ENCODE measurements at regions not wholly inside any gene's neighbourhood (a gene's known extent, or its start where the extent isn't known, plus 50 kb on each side); places are given as distances from the start of the nearest gene placed in this dataset.
"Not testable (repeated sequence)": the region's sequence is repeated elsewhere in the genome, so short reads cannot be mapped to it uniquely, and the experiment has no call there.

DNA sequence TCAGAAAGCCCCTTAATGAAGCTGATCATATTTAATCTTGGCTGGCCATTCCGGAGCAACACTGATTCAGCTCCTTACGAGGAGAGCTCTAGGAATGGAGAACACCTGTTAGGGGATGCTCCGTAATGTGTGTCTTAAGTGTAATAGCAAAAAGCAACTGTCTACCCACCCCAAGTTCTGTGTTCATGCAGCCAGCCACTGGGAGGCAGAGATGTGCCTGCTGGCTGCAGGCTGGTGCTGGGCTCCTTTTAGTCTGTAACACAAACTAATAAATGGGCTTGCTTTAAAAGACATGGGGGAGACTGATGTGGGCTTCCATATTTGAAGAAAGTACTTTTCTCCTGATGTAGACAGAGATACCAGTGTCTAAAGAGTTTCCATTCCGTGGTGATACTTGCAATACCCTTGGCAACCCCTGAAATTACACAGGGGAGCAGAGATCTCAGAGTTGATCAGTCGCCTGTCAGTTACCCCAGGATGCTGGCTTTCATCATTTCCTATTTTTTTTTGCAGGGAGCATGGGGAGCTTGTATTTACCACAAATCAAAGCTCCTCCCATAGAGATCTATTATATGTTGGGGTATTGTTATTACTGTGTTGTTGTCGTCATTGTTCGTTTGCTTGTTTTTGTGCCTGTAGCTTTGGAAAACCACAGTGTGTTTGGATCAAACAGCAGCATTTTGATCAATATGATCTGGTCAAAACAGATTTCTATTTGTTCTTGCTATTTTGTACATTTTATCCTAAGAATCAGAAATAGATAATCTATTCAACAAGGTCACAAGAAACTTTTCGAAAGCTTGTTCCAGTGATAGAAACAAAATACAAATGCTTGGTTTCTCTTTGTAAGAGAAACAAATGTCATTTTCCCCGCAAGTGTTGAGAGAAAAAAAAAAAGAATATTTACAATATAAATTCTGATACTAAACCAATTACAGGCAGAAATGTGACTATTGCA lies 65.8 kb downstream of the MTX3 start:
- no peak for DNase-seq

DNA sequence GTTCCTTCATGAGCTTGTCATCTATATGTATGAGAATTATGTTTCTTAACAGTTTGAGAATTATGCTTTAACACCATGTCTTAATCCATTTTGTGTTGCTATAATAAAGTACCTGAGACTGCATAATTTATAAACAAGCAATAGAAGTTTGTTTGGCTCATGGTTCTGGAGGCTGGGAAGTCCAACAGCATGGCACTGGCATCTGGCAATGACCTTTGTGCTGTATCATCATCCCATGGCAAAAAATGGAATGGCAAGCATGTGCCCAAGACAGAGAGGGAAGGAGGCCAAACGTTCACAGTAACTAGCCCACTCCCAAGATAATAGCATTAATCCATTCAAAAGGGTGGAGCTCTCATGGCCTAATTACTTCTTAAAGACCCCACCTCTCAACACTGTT lies 67.6 kb downstream of the MTX3 start:
- DNase-seq: no peak

DNA sequence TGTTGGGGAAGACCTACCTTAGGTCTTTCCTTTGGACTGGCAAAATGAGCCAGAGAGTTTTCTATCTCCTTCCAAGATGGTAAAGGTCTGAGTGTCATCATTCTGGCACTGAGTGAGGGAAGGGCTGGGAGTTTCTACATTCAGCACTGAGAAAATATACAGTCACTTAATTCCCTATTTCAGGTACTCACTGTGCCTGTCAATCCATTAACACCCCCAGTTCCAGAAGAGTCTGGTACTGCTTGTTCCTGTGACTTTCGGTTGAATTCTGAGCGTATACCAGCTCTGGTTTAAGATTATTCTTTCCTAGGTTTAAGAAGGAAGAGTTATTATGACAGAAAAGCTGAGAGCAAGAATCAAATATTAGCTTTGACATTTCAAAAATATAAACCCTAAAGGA lies 68.4 kb downstream of the MTX3 start:
- no peak for DNase-seq

DNA sequence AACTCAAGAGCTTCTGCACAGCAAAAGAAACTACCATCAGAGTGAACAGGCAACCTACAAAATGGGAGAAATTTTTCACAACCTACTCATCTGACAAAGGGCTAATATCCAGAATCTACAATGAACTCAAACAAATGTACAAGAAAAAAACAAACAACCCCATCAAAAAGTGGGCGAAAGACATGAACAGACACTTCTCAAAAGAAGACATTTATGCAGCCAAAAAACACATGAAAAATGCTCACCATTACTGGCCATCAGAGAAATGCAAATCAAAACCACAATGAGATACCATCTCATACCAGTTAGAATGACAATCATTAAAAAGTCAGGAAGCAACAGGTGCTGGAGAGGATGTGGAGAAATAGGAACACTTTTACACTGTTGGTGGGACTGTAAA lies 83.6 kb downstream of the MTX3 start:
- not testable (repeated sequence) for DNase-seq

DNA sequence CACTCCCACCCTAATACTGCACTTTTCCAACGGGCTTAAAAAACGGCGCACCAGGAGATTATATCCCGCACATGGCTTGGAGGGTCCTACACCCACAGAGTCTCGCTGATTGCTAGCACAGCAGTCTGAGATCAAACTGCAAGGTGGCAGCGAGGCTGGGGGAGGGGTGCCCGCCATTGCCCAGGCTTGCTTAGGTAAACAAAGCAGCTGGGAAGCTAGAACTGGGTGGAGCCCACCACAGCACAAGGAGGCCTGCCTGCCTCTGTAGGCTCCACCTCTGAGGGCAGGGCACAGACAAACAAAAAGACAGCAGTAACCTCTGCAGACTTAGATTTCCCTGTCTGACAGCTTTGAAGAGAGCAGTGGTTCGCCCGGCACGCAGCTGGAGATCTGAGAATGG lies 88.5 kb downstream of the MTX3 start:
- DNase-seq: not testable (repeated sequence)

DNA sequence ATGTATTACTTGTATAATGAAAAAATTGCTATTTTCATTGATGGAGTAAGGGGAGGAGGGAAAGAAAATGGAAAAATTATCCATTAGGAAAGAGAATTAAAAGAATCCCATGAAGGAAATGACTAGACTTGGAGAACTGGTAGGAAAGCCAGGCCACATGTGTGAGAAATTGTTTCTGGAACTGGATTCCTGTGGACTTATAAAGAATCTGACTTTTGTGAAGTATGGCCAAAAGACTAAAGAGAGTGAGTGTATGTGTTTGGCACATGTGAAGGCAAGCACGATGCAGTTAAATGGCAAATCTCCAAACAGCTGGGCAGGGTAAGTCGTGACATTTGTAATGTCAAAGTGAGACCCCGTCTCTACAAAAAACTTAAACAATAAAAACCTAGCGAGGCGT lies 89.4 kb downstream of the MTX3 start:
- no peak for DNase-seq

DNA sequence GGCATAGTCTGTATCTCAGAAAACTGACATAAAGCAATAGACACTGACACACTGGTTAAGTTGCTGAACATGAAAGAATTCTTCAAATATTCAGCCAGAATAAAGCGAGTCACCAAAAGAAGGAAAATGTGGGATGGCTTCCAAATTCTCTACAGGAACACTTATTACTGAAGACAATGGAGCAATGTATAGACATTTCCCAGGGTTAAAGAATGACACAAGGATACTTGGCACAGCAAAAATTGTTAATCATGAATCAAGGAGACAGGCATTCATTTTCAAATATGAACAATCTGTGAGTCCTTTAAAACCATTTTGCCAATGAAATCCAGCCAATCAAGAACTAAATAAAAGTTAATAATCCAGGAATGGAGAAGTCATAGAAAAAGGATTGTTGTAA lies 92.5 kb downstream of the MTX3 start:
- no peak for DNase-seq

DNA sequence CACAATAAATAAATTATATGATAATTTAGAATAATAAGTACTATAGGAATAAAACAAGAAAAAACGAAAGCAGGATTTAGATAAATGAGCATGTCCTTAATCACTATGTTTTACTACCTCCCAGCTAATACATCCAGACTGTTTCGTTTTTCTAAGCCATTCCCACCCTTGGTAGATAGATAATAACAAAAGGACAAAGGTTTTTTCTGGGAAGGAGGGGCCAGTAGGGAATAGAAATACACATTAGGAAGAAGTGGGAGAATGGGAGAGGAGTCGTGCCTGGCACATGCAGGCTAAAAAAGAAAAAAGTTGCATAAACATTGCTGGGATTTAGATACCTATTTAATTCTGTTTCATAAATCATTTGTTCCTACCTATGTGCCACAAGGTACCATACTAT lies 97.1 kb downstream of the MTX3 start:
- no peak for DNase-seq

DNA sequence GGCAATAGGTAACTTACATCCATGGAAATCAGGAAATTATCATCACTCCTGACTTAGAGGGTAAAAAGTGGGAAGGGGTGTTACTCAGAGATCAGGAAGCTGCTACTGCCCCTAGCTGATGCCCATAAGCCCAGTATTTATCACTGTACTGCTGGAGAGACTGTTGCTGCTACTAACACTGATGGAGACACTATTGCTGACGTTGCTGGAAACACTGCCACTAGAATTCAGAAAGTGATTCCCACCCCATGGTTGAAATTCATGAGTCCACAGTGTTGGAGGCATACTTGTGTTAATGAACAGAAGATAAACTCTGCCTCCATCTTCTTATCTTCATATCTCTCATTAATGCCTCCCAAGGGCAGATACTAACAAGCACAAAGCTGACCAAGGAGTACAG lies 97.6 kb downstream of the MTX3 start:
- DNase-seq: no peak

DNA sequence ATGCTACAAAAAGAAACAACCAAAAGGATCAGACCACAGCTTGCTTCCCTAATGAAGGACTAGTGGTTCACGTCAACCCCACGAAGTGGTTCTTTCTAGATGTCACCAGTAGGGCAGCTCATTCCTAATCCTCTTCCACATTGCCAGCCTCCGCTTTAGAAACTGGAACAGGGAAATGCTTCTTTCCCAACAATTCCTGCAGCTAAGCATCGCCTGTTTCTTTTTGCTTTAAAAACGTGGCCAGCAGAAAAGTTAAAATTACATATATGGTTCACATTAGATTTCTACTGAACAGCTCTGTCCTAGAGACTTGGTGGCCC lies 100.2 kb downstream of the MTX3 start:
- no peak for DNase-seq

DNA sequence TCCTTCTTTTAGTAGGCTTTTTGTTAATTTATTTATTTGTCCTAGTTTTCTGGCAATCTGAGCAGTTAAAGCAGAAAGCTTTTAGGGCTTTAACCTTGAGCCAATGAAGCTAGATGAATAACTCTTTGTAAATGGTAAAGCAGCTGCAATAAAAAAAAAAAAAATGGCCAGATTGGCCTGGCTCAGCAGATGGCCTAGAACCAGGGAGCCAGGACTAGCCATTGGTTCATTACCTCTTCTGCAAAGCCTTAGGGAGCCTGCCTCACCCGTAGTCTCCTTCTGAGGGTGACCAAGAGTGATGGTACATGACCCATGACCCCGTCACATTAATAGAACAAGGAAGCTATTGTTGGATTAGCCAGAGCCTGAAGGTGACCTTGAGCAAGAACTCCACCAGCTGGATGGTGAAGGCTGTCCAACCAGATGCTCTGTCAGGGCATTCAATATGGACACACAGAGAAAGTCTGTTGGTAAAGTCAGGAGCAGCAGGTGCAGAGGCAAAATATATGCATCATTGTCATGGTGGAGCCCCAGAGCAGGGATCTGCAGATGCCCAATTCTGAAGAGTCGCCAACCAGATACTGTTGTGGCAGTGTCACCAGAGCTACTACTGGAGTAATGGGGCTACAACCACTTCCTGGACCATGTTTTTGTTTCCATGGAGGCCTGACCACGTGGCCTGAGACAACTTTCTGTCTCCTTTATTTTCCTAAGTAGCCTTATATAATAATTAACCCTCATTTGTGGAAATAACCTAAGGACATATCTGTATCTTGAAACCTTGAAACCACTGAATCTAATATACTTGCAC lies 100.7 kb downstream of the MTX3 start:
- DNase-seq: no peak

DNA sequence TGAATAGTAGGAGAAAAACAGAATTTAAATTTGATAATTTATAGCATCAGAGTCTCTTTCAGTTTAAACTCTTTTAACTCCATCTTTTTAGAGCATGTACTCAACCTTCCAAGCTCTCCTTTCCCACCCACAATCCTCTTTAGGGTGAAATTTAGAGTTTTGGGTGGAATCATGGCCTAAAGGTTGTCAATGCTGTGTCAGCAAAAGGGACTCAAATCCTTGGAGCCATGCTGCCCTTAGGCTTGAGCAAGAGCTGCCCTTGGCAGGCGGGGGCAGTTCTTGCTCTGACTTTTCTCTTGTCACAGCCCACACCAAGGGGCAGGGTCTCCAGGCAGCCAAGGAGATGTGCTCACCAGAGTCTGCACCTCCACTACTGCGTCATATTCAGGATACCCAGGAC lies 102.4 kb downstream of the MTX3 start:
- DNase-seq: no peak

DNA sequence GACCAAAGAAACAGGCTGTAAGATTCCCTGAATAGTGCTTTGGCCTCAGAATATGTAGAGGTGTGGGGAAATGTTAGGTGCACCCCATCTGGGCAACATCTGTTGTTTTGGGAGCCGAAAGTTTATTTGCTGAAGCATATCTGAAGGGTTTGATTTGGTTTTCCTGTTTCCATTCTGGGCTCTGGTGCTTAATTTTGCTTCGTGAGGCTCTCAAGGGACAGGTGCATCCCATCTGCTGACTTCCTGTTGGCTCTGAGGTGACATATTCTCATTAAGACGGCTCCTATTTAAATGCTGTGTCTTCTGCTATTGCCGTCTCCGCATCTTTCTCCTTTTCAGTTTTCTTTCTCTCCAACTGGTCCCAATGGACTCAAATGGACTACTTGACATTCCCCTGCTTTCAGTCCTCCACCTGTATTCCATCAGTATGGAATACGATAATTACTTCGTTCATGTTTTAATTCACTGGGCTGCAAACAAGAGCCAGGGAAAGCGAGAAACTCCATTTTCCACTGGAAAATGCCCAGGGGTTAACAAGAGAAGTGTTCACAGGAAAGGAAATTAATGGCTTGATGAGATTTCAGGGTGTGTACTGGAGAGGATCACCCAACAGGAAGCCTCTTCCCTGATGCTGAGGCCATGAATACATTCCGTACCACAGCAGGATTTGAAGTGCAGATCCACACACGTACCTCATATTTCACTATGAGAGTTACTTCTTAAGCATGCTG lies 104.0 kb downstream of the MTX3 start:
- no peak for DNase-seq

DNA sequence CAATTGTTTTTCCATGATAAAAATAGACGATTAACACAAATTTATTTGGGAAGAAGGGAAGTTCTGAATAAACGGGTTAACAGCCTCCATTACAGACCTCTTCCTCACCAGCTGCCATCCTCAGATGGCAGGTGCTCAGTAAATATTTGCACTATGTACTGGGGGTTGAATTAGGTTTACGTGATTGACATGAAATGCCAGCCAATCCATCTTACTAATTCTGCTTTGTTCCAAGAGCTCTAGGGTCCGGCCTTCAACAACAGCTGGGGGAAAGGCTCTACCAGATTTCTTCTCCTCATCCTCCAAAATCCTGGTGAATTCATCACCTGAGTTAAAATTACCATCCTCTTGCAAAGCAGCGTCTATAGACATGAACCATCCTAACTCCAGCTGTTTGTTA lies 104.6 kb downstream of the MTX3 start:
- no peak for DNase-seq

DNA sequence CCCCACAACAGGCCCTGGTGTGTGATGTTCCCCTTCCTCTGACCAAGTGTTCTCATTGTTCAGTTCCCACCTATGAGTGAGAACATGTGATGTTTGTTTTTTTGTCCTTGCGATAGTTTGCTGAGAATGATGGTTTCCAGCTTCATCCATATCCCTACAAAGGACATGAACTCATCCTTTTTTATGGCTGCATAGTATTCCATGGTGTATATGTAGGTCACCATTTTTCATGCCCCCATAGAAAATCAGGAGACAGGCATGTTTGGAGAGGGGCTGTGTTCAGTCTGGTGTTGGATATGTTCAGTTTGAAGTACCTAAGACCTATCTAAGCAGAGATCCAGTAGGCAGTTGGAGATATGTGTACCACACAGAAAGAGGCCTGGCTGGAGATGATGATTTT lies 111.2 kb downstream of the MTX3 start:
- not testable (repeated sequence) for DNase-seq

DNA sequence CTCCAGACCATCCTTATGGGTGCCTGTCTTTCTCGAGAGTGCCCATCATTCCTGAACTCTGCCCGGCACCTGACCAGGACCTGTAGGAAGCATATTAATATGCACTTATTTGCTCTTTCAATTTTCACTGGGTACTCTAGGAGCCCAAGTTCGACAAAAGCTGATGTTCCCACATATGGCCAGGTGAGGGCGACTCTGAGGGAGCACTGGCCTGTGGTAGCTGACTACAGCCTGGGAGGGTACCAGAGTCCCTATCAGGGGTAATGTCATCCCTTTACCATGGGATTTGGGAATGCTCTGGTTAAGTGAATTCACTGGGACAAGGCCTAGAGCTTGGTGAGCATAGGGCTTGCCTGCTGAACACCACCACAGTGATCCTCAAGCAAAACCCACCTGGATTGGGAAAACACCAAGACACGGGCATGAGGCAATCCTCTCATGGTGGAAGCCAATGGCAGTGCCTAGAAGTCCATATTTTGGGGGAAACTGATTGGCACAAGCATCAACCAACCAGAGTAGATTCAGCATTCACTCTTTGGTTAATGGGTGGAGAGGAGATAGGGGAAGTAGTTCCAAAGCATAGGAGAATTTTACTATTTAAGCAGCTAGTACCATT lies 112.2 kb downstream of the MTX3 start:
- peak; percentile 62 for DNase-seq

DNA sequence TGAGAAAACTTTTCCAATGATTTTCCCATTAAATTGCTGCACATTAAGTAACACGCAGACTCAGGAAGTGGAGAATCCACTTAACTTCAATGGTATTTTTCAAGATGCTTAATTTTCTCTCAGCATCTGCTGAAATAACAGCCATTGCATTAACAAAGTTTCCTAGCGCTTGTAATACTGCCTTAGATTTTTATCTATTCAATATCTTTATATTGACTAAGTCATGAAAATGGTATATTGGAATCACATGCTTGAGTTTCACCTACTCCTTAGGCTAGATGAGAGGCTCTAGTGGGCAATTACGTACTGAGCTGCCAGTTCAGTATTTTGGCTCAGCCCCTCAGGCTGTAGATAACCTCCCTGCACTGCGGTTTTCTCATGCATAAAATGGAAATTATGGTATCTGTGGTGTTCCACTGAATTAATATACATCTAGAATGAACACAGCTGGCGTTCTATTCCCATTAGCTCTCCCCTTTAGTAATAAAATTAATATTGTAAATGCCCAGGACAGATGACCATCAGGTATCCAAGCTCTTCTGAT lies 112.9 kb downstream of the MTX3 start:
- no peak for DNase-seq

DNA sequence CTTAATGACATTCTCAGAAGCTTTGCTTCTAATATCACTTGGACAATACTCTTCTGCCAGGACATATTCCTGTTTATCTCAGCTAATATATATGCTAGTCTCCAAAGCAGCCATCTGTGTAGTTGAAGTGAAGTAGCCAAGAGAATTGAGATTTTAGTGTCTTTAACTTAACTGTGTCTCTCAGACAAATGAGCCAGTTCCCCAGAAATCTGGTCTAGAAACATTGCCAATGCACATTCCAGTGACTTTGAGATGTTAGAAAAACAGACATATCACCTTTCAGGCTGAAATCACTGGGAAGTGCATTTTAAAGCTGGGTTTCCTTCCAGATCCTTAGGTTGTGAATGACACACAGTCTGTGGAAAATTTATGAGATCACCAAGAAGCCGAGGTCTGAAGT lies 114.6 kb downstream of the MTX3 start:
- no peak for DNase-seq

DNA sequence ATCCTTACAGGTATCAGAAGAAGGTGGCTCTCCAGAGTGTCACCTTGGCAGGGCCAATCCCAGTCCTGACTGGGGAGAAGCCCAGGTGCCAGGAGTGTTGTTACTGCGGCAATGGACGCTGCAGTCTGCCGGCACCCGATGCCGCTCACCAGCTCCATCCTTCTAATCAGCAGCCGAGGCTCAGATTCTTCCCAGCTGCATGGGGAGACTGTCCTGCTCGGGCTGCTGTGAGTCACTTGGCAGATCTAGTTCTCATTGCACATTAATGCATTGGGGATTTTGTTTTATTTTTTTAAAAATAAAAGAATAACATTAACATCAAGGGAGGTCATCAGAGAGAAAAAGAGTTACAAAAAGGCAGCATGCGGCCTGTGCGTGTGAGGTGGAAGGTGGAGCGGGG lies 115.8 kb downstream of the MTX3 start:
- DNase-seq: no peak

DNA sequence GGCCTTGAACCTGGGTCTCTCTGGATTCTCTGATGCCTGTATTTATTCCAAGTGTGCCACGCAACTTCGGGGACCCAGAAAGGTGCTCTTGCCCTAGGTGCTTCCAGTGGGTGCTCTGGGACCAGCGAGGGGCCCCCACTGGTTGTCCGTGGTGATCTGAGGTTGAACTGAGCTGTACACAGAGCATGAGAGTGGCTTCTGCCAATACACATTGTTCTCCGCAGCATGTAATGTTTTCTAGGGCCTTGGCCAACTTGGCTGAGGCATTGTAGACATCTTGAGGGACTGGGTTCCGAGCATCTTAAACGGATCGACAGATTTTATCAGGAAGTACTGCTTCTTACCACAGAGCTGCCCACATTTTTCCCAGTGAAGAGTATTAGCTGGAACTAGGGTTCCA lies 117.9 kb downstream of the MTX3 start:
- no peak for DNase-seq

DNA sequence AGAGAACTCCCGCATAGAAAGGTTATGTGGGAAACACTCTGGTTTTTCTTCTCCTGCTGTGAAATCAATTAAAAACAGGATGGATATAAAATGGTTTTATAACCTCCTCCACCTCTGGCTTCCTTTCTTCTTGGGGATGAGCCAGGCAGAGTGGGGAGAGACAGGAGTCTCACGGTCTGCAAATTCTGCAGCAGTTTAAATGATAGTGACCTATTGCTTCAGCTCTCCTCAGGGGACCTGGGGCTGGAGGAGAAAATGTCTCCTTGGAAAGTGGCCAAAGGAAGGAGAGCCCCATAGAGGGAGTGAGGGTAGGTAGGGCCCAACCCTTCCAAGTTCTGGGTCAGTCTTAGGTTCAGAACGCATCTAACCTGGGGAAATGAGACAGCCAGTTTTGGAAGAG lies 118.8 kb downstream of the MTX3 start:
- DNase-seq: no peak

DNA sequence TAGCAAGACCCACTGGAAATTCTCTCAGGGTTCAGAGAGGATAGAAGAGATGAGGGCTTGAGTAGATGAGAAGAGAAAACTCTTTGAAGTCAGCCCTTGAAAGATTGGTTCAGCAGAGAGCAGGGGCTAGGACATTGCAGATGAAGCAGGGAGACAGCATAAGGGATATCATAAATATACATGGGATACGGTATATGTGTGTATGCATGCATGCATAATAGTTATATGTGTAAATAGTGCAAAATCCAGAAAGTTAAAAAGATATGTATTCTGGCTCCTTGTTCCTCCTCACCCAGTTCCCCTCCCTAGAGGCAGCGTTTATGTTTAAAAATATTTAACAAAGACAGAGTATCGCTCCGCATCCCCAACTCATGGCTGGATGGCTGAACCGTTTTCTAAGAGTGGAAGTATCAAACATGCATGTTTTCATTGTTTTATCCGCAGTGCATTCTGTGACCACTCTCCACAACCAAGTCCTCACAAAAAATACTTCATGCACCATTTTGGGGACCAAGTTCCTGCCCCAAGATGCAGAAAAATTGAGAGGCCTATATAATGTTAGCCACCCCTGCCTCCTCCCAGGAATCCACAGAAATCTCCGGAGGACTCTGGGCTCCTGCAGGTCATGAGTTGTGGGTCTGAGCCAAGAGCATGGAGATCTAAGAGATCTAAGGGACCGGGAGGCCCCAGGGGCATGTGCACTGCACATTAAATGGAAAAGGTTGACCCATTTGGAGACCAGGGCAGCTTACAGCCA lies 119.5 kb downstream of the MTX3 start:
- no peak for DNase-seq

Measured in OCI-M1 (cell line).